ENCODE measurements at regions not wholly inside any gene's neighbourhood (a gene's known extent, or its start where the extent isn't known, plus 50 kb on each side); places are given as distances from the start of the nearest gene placed in this dataset.

GRCh38 chrX:148371291-148371690, 129.1 kb upstream of the AFF2 start:
- Mint-ChIP-seq H3K27me3 (no peaks in the 10 kb centered on the region), H3K36me3 (ENCODE audit: low read depth) (no peaks in the 10 kb centered on the region), H3K9me3 (ENCODE audit: low read depth) (peaks cover 3% of the 10 kb centered on the region), H3K4me1 (peaks cover 5% of the 10 kb centered on the region), H3K27ac (no peak overlapping the region), H3K4me3 (no peak overlapping the region)
- DNase-seq (no peak), ATAC-seq (no peak)
- ChIA-PET POLR2A (no interaction called here), CTCF (no interaction called here)
- intact Hi-C loops (cut with DNase I, micrococcal nuclease), result no loop called here

DNA sequence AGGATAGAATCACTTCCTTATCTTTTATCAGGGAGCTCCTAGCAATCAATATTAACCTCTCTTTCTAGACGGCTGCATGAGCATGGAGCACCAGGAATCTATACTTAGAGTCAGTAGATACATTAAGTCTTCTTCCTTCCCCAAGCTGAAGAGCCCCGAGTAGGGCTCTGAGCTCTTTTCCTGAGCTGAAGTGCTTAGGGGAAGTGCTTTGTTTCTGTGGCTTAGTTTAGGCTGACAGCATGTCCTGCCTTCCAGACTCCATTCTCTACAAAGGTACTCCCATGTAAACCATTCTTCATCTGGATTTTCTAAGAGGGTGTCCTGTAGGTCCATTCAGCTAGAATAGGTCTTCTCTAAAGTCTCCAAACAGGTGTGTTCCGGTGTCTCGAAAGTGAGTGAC, 127.5 kb upstream of the AFF2 start:
- ChIA-PET CTCF (no interaction called here), POLR2A (no interaction called here)
- no peak overlapping the region for H3K4me3 Mint-ChIP-seq
- H3K27me3 Mint-ChIP-seq, result no peaks in the 10 kb centered on the region
- intact Hi-C loops (cut with DNase I, micrococcal nuclease), result no loop called here
- no peak for ATAC-seq
- no peak overlapping the region for H3K27ac Mint-ChIP-seq
- peaks cover 2% of the 10 kb centered on the region for H3K4me1 Mint-ChIP-seq
- DNase-seq, result no peak
- H3K36me3 Mint-ChIP-seq (ENCODE audit: low read depth), result no peaks in the 10 kb centered on the region
- peaks cover 6% of the 10 kb centered on the region for H3K9me3 Mint-ChIP-seq (ENCODE audit: low read depth)

- Mint-ChIP-seq H3K9me3 (ENCODE audit: low read depth) (peaks cover 6% of the 10 kb centered on the region), H3K4me1 (peaks cover 17% of the 10 kb centered on the region), H3K27ac (no peak overlapping the region), H3K4me3 (no peak overlapping the region), H3K27me3 (no peaks in the 10 kb centered on the region), H3K36me3 (ENCODE audit: low read depth) (no peaks in the 10 kb centered on the region)
- ATAC-seq (no peak), DNase-seq (no peak)
- intact Hi-C loops (cut with DNase I, micrococcal nuclease), result no loop called here
- CTCF ChIA-PET, result no interaction called here
- POLR2A ChIA-PET, result no interaction called here
These were observed 124.1 kb upstream of the AFF2 start for GRCh38 chrX:148376342-148376741.

- Mint-ChIP-seq H3K36me3 (ENCODE audit: low read depth) (no peaks in the 10 kb centered on the region), H3K9me3 (ENCODE audit: low read depth) (peaks cover 6% of the 10 kb centered on the region), H3K4me1 (peaks cover 32% of the 10 kb centered on the region), H3K27me3 (no peaks in the 10 kb centered on the region), H3K27ac (peak overlapping the region; percentile 93), H3K4me3 (no peak overlapping the region)
- POLR2A ChIA-PET, result no interaction called here
- CTCF ChIA-PET, result interaction anchor here (0.6 kb wide), 1 partner anchor 604 kb away, joined by 3 read pairs; no protein-coding TSS in a partner anchor
- ATAC-seq (peak; percentile 7), DNase-seq (peak; percentile 8)
- intact Hi-C loops (cut with DNase I, micrococcal nuclease), result loop anchor here (2.0 to 10.0 kb wide), 4 partner anchors 42 to 907 kb away; partner anchors contain the start of gene FMR1 (in 2 of the 2)
These were observed 120.3 kb upstream of the AFF2 start for GRCh38 chrX:148380107-148380506.

GRCh38 chrX:148380650-148381561, 119.5 kb upstream of the AFF2 start:
- H3K27ac Mint-ChIP-seq, result peak overlapping the region; percentile 93
- H3K9me3 Mint-ChIP-seq (ENCODE audit: low read depth), result peaks cover 4% of the 10 kb centered on the region
- peak; percentile 66 for DNase-seq
- ChIA-PET POLR2A (no interaction called here), CTCF (no interaction called here)
- peak; percentile 96 for ATAC-seq
- intact Hi-C loops (cut with DNase I, micrococcal nuclease), result loop anchor here (1.0 to 10.0 kb wide), 6 partner anchors 41 to 906 kb away; partner anchors contain the start of gene FMR1 (in 2 of the 2)
- peak overlapping the region; percentile 62 for H3K4me3 Mint-ChIP-seq
- peaks cover 32% of the 10 kb centered on the region for H3K4me1 Mint-ChIP-seq
- no peaks in the 10 kb centered on the region for H3K36me3 Mint-ChIP-seq (ENCODE audit: low read depth)
- no peaks in the 10 kb centered on the region for H3K27me3 Mint-ChIP-seq

DNA sequence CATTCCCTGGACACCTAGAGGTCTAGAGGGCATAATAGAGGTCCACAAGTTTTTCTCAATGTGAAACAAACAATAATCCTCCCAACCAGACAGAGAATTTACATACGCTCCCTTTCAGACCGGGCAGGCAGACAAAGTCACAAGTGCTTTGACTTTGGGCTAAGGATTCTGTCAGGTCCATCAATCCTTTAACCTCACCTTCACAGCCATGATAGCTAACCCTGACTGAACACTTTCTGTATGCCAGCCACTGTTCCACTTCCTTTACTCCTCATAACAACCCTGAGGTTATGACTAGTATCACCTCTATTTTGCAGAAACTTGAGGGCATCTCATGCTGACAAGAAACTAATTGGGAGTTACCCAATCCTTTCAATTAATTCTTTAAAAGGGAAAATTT, 118.8 kb upstream of the AFF2 start:
- H3K27ac Mint-ChIP-seq, result peak overlapping the region; percentile 93
- H3K4me1 Mint-ChIP-seq, result peaks cover 32% of the 10 kb centered on the region
- peak overlapping the region; percentile 62 for H3K4me3 Mint-ChIP-seq
- intact Hi-C loops (cut with DNase I, micrococcal nuclease), result loop anchor here (1.0 to 10.0 kb wide), 6 partner anchors 41 to 906 kb away; partner anchors contain the start of gene FMR1 (in 2 of the 2)
- ATAC-seq (peak; percentile 66), DNase-seq (peak; percentile 5)
- H3K9me3 Mint-ChIP-seq (ENCODE audit: low read depth), result no peaks in the 10 kb centered on the region
- no peaks in the 10 kb centered on the region for H3K36me3 Mint-ChIP-seq (ENCODE audit: low read depth)
- no peaks in the 10 kb centered on the region for H3K27me3 Mint-ChIP-seq
- POLR2A ChIA-PET, result no interaction called here
- CTCF ChIA-PET, result no interaction called here

DNA sequence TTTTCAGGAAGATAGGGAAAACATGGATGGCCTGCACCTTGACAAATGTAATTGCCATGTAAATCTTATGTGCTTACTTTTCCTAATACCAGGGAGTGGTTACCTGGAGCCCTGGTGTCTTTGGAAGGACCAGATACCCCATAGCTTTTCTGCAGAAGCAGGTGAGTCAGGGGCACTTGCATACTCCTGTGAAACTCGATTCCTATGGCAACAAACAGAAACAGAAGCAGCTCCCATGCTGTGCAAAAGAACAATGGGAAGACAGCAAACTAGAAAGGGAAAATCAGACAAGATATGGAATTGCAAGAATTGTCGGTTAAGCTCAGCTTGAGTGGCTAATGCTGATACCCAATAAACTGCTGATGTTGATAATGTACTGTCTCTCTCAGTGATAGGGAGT, 117.4 kb upstream of the AFF2 start:
- H3K4me1 Mint-ChIP-seq, result peaks cover 32% of the 10 kb centered on the region
- ChIA-PET CTCF (interaction anchor here (1.1 kb wide), 1 partner anchor 11 kb away, joined by 3 read pairs; no protein-coding TSS in a partner anchor), POLR2A (no interaction called here)
- intact Hi-C loops (cut with DNase I, micrococcal nuclease), result loop anchor here (5.0 to 10.0 kb wide), 3 partner anchors 39 to 904 kb away; partner anchors contain the start of gene FMR1 (in 1 of the 2)
- ATAC-seq (no peak), DNase-seq (no peak)
- no peak overlapping the region for H3K27ac Mint-ChIP-seq
- H3K36me3 Mint-ChIP-seq (ENCODE audit: low read depth), result no peaks in the 10 kb centered on the region
- H3K4me3 Mint-ChIP-seq, result no peak overlapping the region
- no peaks in the 10 kb centered on the region for H3K27me3 Mint-ChIP-seq
- no peaks in the 10 kb centered on the region for H3K9me3 Mint-ChIP-seq (ENCODE audit: low read depth)

DNA sequence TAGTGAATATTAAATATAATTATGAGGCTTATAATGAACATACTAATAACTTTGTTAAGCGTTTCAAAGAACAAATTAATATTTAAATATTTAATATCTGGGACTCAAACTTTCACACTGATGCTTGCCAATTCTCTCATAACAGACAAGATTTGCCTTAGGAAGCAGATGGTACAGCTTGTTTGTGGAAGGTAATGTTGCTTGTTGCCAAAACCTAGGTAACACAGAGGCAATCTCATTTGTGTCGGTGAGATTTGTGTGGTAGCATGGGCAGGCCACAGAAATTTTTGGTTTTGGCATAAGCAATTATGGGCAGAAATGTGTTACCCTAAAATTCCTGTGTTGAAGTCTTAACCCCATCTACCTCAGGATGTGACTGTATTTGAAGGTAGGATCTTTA, 114.9 kb upstream of the AFF2 start:
- DNase-seq (no peak), ATAC-seq (no peak)
- ChIA-PET CTCF (no interaction called here), POLR2A (no interaction called here)
- Mint-ChIP-seq H3K4me3 (no peak overlapping the region), H3K9me3 (ENCODE audit: low read depth) (no peaks in the 10 kb centered on the region), H3K4me1 (peaks cover 26% of the 10 kb centered on the region), H3K27me3 (no peaks in the 10 kb centered on the region), H3K36me3 (ENCODE audit: low read depth) (no peaks in the 10 kb centered on the region), H3K27ac (no peak overlapping the region)
- intact Hi-C loops (cut with DNase I, micrococcal nuclease), result loop anchor here in 1 of 2 experiments (10.0 kb wide), 1 partner anchor 471 kb away; the partner anchor contains the start of gene FMR1

DNA sequence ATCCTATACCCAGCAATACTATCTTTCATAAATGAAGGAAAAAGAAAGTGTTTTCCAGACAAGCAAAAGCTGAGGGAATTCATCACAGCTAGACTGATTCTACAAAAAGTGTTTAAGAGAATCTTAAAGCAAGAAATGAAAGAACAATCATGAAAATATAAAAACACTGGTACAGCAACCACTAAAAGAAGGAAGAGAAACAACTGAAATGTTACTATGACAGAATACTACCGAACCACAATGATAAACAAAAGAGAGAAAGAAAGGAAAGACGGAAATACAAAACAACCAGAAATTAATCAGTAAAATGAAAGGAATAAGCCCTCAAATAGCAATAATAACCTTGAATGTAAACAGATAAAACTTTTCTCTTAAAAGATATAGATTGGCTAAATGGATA, 110.8 kb upstream of the AFF2 start:
- no peak for DNase-seq
- Mint-ChIP-seq H3K9me3 (ENCODE audit: low read depth) (no peaks in the 10 kb centered on the region), H3K4me1 (peaks cover 4% of the 10 kb centered on the region), H3K27me3 (no peaks in the 10 kb centered on the region), H3K27ac (no peak overlapping the region), H3K4me3 (no peak overlapping the region), H3K36me3 (ENCODE audit: low read depth) (no peaks in the 10 kb centered on the region)
- ChIA-PET POLR2A (interaction anchor here (0.5 kb wide), 1 partner anchor 221 kb away, joined by 3 read pairs; no protein-coding TSS in a partner anchor), CTCF (no interaction called here)
- no peak for ATAC-seq
- intact Hi-C loops (cut with DNase I, micrococcal nuclease), result loop anchor here in 1 of 2 experiments (10.0 kb wide), 1 partner anchor 475 kb away; the partner anchor contains the start of gene FMR1

- Mint-ChIP-seq H3K36me3 (ENCODE audit: low read depth) (no peaks in the 10 kb centered on the region), H3K4me3 (no peak overlapping the region), H3K27ac (no peak overlapping the region), H3K27me3 (peaks cover 10% of the 10 kb centered on the region), H3K9me3 (ENCODE audit: low read depth) (peaks cover 2% of the 10 kb centered on the region), H3K4me1 (peaks cover 12% of the 10 kb centered on the region)
- intact Hi-C loops (cut with DNase I, micrococcal nuclease), result no loop called here
- peak; percentile 83 for ATAC-seq
- ChIA-PET CTCF (interaction anchor here (0.5 kb wide), 1 partner anchor 38 kb away, joined by 4 read pairs; no protein-coding TSS in a partner anchor), POLR2A (no interaction called here)
- no peak for DNase-seq
These were observed 88.4 kb upstream of the AFF2 start for GRCh38 chrX:148412006-148412405.

DNA sequence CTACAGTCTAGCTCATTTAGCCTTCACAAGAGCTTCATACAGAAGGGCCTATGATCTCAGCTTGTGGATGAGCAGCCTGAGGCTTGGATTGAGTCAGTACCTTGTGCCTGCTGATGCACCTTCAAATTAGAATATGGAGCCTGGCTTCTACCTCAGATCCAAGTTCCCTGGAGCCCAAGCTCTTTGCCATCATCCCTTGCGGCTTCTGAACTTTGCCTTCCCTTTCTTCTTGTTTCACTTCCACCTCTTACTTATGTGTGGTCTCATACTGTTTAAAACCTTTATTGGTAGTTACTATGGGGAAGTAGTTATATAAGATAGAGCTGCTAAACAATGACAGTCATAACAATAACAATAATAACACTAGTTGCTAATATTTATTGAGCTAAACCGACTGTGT, 84.3 kb upstream of the AFF2 start:
- Mint-ChIP-seq H3K36me3 (ENCODE audit: low read depth) (no peaks in the 10 kb centered on the region), H3K27ac (no peak overlapping the region), H3K4me1 (peaks cover 12% of the 10 kb centered on the region), H3K27me3 (peaks cover 3% of the 10 kb centered on the region), H3K4me3 (no peak overlapping the region), H3K9me3 (ENCODE audit: low read depth) (no peaks in the 10 kb centered on the region)
- intact Hi-C loops (cut with DNase I, micrococcal nuclease), result no loop called here
- CTCF ChIA-PET, result no interaction called here
- POLR2A ChIA-PET, result no interaction called here
- ATAC-seq, result no peak
- no peak for DNase-seq

- POLR2A ChIA-PET, result no interaction called here
- Mint-ChIP-seq H3K27me3 (peaks cover 3% of the 10 kb centered on the region), H3K36me3 (ENCODE audit: low read depth) (no peaks in the 10 kb centered on the region), H3K27ac (no peak overlapping the region), H3K9me3 (ENCODE audit: low read depth) (no peaks in the 10 kb centered on the region), H3K4me1 (peaks cover 9% of the 10 kb centered on the region), H3K4me3 (no peak overlapping the region)
- ATAC-seq, result no peak
- intact Hi-C loops (cut with DNase I, micrococcal nuclease), result no loop called here
- DNase-seq, result no peak
- CTCF ChIA-PET, result no interaction called here
These were observed 83.5 kb upstream of the AFF2 start for GRCh38 chrX:148416931-148417330.

Data from activated CD4-positive, alpha-beta T cell treated with anti-CD3 and anti-CD28 coated beads for 36 hours (primary cell).